Activated CD4-positive, alpha-beta T cell treated with anti-CD3 and anti-CD28 coated beads, Interleukin-2, Interleukin-6, amounts not matched to agents 100 ng/mL and 50 ng/mL, durations not matched to agents 16 hours and 8 hours (primary cell): ENCODE measurements at regions not wholly inside any gene's neighbourhood (a gene's known extent, or its start where the extent isn't known, plus 50 kb on each side); places are given as distances from the start of the nearest gene placed in this dataset.

Experiments used
- DNase-seq: peaks from one replicate; pipeline ENCODE4 v3.0.0-alpha.2; 2020

- no peak for DNase-seq
Observed at GRCh38 chr13:107296804-107297203, 728.9 kb upstream of the ARGLU1 start.

DNA sequence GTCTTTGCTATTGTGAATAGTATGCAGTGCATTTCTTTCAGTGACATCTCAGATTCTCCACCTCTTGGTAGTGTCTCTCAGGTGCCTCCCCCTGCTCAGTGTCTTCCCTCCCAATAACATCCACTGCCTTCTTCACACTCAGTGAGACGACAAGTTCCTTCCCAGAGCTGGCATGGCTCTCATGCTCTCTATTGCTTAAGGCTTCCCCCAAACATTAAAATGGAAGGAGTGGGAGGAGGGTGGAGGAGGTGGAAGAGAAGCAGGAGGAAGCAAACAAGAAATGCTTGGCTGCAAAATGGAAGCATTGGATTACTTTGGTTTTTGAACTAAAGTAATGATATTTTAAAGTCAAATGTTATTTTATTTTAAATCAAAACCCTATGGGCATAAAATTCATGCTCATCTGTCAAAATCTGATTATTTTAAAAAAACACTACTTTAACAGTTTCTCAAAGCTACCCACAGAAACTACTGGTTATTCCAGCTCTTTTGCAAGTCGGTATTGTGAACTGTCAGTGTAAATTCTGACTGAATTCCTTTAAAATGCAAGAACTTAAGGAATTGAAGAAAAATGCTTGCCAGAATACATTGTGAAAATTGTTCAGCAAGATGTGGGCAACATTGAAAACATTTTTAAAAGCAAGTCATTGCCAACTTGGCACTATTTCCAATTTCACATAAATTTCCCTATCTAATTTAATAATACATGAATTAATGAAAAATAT lies 727.6 kb upstream of the ARGLU1 start:
- no peak for DNase-seq

- no peak for DNase-seq
Observed at GRCh38 chr13:107293924-107294323, 726.0 kb upstream of the ARGLU1 start.

DNA sequence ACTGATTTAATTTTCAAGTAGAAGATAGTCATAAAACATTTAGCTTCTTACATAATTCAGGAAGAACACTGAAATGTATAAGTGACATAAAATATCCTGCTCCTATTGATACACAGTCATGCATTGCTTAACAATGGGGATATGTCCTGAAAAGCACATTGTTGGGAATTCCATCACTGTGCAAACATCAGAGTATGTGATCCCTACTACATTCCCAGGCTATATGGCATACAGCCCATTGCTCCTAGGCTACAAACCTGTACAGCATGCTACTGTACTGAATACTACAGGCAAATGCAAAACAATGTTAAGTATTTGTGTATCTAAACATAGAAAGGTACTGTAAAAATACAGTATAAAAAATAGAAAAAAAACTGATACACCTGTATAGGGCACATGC lies 723.9 kb upstream of the ARGLU1 start:
- no peak for DNase-seq

DNA sequence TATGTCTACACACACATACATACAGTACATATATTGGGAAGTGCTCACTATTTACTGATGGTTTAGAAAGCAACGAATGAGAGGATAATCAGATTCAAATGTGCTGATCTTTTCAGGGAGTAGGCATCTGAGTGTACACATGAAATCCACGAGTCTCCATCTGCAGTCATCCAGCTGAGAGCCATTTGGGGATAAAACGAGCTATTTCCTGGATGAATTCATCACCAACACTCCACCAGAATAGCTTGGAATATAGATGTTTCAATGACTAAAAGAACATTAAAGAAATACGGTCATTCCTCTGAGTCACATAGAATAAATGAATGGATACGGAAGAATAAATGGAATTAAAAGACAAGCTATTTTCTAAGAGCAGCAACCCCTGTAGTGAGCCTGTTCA lies 721.6 kb upstream of the ARGLU1 start:
- no peak for DNase-seq

DNA sequence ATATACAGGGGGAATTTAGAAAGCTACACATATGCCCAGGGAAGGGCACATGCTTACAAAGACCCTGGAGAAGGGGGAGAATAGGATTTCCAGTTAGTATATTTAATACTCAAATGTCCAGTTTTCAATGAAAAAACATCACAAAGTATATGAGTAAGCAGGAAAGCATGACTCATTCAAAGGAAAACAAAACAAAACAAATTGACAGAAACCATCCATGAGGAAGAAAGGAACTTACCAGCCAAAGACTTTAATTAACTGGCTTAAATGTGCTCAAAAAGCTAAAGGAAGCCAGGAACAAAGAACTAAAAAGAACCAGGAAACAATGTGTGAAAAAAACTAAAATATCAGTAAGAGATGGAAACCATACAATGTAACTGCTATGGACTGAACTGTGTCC lies 716.2 kb upstream of the ARGLU1 start:
- no peak for DNase-seq

- no peak for DNase-seq
Observed at GRCh38 chr13:107277911-107278310, 710.0 kb upstream of the ARGLU1 start.

GRCh38 chr13:107276936-107277335 lies 709.0 kb upstream of the ARGLU1 start:
- DNase-seq, result no peak

GRCh38 chr13:107275945-107276614 lies 708.1 kb upstream of the ARGLU1 start:
- no peak for DNase-seq

- DNase-seq, result no peak
Observed at GRCh38 chr13:107275312-107275711, 707.4 kb upstream of the ARGLU1 start.

DNA sequence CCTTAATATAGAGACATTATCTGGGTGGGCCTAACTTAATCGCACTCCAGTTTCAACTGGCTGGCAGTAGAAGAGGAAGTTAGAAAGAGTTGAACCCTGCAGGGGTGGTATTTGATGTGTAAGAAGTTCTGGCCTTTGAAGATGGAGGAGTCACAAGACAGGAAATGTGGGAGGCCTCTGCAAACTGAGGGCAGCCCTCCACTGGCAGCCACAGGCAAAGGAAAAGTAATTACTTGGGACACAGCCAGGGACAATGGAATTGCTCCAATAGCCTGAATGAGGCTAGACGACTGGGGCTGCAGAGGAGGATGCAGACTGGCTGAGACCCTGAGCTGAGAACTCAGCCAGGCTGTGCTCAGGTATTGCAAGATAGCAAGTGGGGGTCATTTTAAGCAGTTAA lies 703.3 kb upstream of the ARGLU1 start:
- no peak for DNase-seq

- no peak for DNase-seq
Observed at GRCh38 chr13:107266657-107267056, 698.7 kb upstream of the ARGLU1 start.

- no peak for DNase-seq
Observed at GRCh38 chr13:107258599-107259187, 690.8 kb upstream of the ARGLU1 start.

- no peak for DNase-seq
Observed at GRCh38 chr13:107254392-107254791, 686.5 kb upstream of the ARGLU1 start.

DNA sequence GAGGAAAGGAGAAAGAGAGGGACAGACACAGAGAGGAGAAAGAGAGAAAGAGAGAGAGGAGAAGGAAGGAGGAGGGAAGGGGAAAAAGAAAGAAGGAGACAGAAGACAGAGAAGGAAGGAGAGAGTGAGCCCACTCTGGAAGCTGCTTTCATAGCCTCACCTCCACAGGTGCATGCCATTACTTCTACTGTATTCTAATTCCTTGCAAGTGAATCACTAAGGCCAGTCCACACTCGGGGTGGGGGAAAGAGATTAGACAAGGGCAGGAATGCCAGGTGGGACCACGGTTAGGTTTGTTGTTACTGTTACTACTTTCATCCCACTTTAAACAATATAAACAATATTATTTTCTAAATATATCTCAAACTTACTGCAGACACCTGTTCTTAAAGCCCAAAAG lies 684.5 kb upstream of the ARGLU1 start:
- DNase-seq, result no peak

DNA sequence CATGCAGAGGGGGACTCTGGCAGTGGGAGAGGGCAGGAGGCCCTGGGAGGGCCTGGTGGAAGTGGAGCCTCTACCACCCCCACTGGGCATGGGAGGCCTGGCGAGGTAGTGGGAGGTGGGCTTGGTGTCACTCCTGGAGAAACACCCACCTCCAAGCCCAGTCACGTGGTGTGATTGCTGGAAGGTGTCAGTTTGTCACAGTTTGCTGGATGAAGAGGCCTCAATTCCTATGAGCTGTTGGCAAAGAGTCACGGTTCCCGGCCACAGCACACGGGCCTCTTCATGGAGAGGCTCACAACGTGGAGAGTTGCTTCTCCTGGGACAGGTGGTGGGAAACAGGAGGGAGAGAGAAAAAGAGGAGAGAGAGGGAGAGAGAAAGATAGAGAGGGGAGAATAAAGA lies 684.1 kb upstream of the ARGLU1 start:
- no peak for DNase-seq

DNA sequence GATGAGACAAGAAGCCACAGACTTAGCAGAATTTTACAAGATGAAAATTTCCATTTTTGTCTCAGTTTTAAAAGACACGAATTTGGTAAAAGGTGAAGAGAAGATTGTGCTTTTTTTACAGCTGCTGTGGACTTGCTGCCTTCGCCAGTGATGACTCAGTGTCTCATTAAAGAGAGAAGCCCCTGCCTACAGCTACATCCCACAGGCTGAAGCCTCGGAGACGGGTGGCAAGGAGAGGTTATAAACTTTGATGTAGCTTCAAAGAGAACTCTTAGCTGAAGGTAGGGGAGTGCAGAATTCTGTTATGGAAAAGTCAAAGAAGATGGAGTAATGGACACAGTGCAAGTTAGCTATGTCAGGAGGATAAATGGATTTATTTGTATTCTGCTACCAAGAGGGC lies 683.4 kb upstream of the ARGLU1 start:
- DNase-seq, result no peak

GRCh38 chr13:107250628-107251027 lies 682.7 kb upstream of the ARGLU1 start:
- DNase-seq, result no peak

GRCh38 chr13:107244241-107244640 lies 676.3 kb upstream of the ARGLU1 start:
- no peak for DNase-seq

- no peak for DNase-seq
Observed at GRCh38 chr13:107242138-107242537, 674.2 kb upstream of the ARGLU1 start.

DNA sequence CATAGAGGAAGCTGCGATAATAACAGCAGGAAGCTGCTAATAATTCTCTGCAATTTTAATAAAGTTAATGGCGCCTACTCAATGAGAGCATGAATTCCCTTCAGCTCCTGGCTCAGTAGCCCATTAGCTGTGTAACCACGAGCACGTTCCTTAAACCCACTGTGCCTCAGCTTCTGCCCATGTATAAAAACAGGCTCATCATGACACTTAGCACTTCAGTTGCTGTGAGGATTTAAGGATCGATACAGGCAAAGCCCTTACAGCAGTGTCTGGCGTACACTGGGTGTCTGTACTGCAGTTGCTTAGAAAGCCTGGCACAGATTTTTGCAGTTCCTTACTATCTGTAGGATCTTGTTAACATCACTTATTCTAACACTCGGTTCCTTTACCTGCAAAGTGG lies 673.4 kb upstream of the ARGLU1 start:
- DNase-seq, result no peak

GRCh38 chr13:107239213-107239612 lies 671.3 kb upstream of the ARGLU1 start:
- DNase-seq, result no peak

GRCh38 chr13:107238262-107238981 lies 670.5 kb upstream of the ARGLU1 start:
- DNase-seq, result no peak
